Upper lobe of right lung (tissue), 1 donor: ENCODE measurements at regions not wholly inside any gene's neighbourhood (a gene's known extent, or its start where the extent isn't known, plus 50 kb on each side); places are given as distances from the start of the nearest gene placed in this dataset.

Experiments used
- ATAC-seq: fragments of 200-7000 bp; cut with Tn5 transposase; one replicate; pipeline ENCODE4 v1.9.1; 2020; ENCODE audit warnings: mild to moderate bottlenecking, moderate library complexity
- DNase-seq: peaks from one replicate; pipeline ENCODE4 v3.0.0-alpha.2; 2020
- H3K27ac ChIP-seq: fragments of 200-600 bp; one replicate; pipeline ENCODE4 v1.8.0; 2022
- H3K27me3 ChIP-seq: fragments of 200-600 bp; one replicate; pipeline ENCODE4 v1.8.0; 2022; ENCODE audit warnings: mild to moderate bottlenecking
- H3K36me3 ChIP-seq: fragments of 200-600 bp; one replicate; pipeline ENCODE4 v1.8.0; 2022
- H3K4me1 ChIP-seq: fragments of 200-600 bp; one replicate; pipeline ENCODE4 v1.8.0; 2022
- H3K4me3 ChIP-seq: fragments of 200-600 bp; one replicate; pipeline ENCODE4 v1.8.0; 2022; ENCODE audit warnings: mild to moderate bottlenecking
- H3K9me3 ChIP-seq: fragments of 200-600 bp; one replicate; pipeline ENCODE4 v1.8.0; 2022
- intact Hi-C: fragments of 100-400 bp; cut with DNase I; formaldehyde crosslinking; loops from one replicate; pipeline ENCODE4 v1.11.0; 2022
- TF ChIP-seq, protein P1 (sequence below): fragments of 200-600 bp; IDR thresholded peaks from one replicate; pipeline ENCODE4 v1.8.0; 2022; ENCODE audit warnings: antibody characterized with exemption
- donor health status: DM: no; HTN: yes; CAD: no; lungs with severe emphysema.

DNA sequence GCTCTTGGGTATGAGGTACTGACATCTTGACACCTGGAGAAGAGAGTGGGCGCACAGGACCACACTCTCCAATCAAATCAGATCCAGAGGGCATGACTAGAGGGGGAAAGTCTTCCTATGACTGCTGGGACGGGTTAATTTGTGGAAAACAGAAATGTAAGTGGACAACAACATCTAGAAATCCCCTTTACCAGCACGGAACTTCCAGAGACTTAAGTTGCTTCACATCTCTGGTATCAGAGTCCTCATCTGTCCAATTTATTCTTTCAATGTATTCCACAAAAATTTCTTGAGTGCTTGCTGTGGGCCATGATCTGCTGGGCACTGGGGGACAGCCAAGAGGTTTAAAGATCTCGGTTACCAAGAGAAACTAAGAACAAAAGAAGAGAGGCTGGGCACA, 159.2 kb downstream of the COPRS start:
- Histone ChIP-seq H3K9me3 (no peaks in the 10 kb centered on the region), H3K27ac (no peak overlapping the region), H3K4me3 (no peak overlapping the region), H3K36me3 (no peaks in the 10 kb centered on the region), H3K4me1 (peaks cover 6% of the 10 kb centered on the region), H3K27me3 (no peaks in the 10 kb centered on the region)
- intact Hi-C loops: no loop called here
- no peak for ATAC-seq
- no peak for DNase-seq
- TF ChIP-seq, protein P1, sequence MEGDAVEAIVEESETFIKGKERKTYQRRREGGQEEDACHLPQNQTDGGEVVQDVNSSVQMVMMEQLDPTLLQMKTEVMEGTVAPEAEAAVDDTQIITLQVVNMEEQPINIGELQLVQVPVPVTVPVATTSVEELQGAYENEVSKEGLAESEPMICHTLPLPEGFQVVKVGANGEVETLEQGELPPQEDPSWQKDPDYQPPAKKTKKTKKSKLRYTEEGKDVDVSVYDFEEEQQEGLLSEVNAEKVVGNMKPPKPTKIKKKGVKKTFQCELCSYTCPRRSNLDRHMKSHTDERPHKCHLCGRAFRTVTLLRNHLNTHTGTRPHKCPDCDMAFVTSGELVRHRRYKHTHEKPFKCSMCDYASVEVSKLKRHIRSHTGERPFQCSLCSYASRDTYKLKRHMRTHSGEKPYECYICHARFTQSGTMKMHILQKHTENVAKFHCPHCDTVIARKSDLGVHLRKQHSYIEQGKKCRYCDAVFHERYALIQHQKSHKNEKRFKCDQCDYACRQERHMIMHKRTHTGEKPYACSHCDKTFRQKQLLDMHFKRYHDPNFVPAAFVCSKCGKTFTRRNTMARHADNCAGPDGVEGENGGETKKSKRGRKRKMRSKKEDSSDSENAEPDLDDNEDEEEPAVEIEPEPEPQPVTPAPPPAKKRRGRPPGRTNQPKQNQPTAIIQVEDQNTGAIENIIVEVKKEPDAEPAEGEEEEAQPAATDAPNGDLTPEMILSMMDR: no peak

DNA sequence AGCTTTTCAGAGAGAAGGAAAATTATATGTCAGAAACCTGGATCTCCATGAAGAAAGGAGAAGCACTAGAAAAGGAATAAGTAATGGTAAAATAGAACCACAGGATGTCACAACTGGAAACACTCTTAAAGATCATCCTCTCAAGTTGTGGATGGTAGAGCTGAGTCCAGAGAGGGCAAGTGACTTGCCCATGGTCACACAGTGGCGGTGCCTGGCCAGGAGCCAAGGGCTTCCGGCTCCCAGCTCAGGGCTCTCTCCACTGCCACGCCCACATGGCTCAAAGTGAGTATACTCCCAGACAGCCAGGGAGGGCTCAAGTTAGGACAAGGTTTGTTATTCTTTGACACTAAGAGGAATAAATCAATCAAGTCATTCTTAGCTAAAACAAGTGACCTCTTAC, 159.8 kb downstream of the COPRS start:
- Histone ChIP-seq H3K27ac (no peak overlapping the region), H3K4me1 (peaks cover 6% of the 10 kb centered on the region), H3K4me3 (no peak overlapping the region), H3K9me3 (no peaks in the 10 kb centered on the region), H3K36me3 (no peaks in the 10 kb centered on the region), H3K27me3 (no peaks in the 10 kb centered on the region)
- ATAC-seq (no peak), DNase-seq (no peak)
- TF ChIP-seq, protein P1: no peak
- intact Hi-C loops: no loop called here

DNA sequence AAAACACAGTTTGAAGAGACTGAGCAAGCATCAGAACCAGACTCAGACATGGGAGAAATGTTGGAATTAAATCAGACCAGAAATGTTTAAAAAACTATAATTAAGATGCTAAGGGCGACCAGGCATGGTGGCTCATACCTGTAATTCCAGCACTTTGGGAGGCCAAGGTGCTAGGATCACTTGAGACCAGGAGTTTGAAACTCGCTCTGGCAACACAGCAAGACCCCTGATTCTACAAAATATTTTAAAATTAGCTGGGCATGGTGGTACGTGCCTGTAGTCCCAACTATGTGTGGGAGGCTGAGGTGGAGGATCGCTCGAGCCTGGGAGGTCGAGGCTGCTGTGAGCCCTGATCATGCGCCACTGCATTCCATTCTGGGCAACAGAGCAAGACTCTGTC, 160.3 kb downstream of the COPRS start:
- no peaks in the 10 kb centered on the region for H3K27me3 ChIP-seq
- H3K9me3 ChIP-seq: no peaks in the 10 kb centered on the region
- ATAC-seq (no peak), DNase-seq (no peak)
- intact Hi-C loops: no loop called here
- H3K4me3 ChIP-seq: no peak overlapping the region
- no peak overlapping the region for H3K27ac ChIP-seq
- TF ChIP-seq, protein P1: no peak
- H3K4me1 ChIP-seq: peaks cover 6% of the 10 kb centered on the region
- no peaks in the 10 kb centered on the region for H3K36me3 ChIP-seq

DNA sequence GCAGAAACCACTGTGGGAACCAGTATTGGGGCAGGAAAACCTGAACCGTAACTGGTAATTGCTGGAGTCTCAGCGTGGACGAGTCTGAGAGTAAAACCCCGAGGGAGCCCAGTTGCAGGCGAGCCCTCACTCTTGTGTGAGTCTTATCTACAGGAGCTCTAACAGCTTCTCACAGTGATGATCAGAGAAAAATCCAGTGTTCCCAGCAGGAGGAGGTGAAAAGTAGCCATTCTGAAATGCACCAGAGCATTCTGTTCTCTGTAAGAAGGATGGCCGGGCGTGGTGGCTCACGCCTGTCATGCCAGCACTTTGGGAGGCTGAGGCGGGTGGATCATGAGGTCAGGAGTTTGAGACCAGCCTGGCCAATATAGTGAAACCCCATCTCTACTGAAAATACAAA, 161.2 kb downstream of the COPRS start:
- DNase-seq: no peak
- no peaks in the 10 kb centered on the region for H3K36me3 ChIP-seq
- H3K4me1 ChIP-seq: peaks cover 9% of the 10 kb centered on the region
- H3K27ac ChIP-seq: no peak overlapping the region
- TF ChIP-seq, protein P1: no peak
- no peak for ATAC-seq
- intact Hi-C loops: no loop called here
- no peaks in the 10 kb centered on the region for H3K9me3 ChIP-seq
- H3K27me3 ChIP-seq: no peaks in the 10 kb centered on the region
- no peak overlapping the region for H3K4me3 ChIP-seq

DNA sequence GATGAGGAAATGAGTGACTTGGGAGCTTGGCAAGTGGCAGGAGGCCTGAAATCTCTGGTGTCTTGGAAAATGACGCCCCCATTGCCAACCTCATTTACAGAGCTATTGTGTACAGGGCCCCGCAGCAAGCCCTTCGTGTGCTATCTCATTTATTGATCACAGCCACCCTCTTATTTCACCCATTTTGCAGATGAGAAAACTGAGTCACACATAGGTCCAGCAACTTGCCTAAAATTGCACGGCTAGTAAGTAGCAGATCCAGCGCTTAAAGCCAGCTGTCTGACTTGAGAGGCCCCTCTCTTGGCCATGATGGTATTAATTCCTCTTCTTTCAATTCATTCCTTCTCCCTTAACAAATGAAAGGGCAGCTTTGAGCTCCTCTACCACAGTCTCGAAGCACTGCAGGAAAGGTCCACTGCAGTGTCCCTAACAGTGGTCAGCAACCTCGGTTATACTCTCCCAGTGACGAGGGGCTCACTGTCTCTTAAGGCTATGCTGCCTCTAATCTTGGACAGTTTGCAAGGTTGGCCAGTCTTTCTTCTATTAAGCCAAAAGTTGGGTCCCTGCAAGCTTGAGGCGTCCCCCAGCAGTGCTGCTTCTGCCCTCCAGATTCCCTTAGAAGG, 162.2 kb downstream of the COPRS start:
- ATAC-seq (no peak), DNase-seq (no peak)
- TF ChIP-seq, protein P1: no peak
- Histone ChIP-seq H3K27me3 (no peaks in the 10 kb centered on the region), H3K9me3 (no peaks in the 10 kb centered on the region), H3K36me3 (no peaks in the 10 kb centered on the region), H3K4me1 (peaks cover 9% of the 10 kb centered on the region), H3K27ac (no peak overlapping the region), H3K4me3 (no peak overlapping the region)
- intact Hi-C loops: no loop called here

DNA sequence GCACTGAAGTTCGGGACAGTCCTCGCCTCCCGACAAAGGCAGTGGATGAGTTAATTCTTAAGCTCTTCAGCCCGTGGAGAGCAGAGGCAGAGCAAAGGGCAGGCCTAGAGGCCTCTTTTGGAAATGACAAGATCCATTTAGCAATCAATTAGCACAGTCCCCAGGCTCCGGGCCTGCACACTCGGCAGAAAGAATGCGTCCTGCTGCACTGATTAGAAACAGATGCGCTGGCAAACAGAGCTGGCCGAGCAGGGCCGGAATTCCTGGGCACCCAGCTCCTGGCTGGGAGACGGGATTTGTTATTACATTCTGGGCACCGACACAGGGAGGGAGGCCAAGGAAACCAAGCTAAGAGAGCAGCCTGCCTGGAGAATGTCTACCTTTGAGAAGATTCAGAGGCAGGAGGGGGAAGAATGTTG, 162.9 kb downstream of the COPRS start:
- DNase-seq: peak; percentile 68
- Histone ChIP-seq H3K4me3 (no peak overlapping the region), H3K36me3 (no peaks in the 10 kb centered on the region), H3K27me3 (no peaks in the 10 kb centered on the region), H3K4me1 (peaks cover 9% of the 10 kb centered on the region), H3K27ac (no peak overlapping the region), H3K9me3 (no peaks in the 10 kb centered on the region)
- ATAC-seq: peak; percentile 67
- intact Hi-C loops: no loop called here
- TF ChIP-seq, protein P1: peak; percentile 5
